Mammary epithelial cell (primary cell): ENCODE measurements at regions not wholly inside any gene's neighbourhood (a gene's known extent, or its start where the extent isn't known, plus 50 kb on each side); places are given as distances from the start of the nearest gene placed in this dataset.

ENCODE experiments used
- EZH2 ChIP-seq: IDR thresholded peaks from 2 replicates; pipeline ENCODE4 v1.6.1; 2012; ENCODE audit warnings: low read length, inconsistent platforms, borderline replicate concordance
- TF ChIP-seq, protein P1 (sequence below), 2 donors: IDR thresholded peaks in 1 of 2; conservative IDR thresholded peaks in 1 of 2; 2 replicates each; pipeline ENCODE4 v1.5.1; 2011 to 2012; ENCODE audit warnings: inconsistent platforms in 2 of 2, low read length in 2 of 2, mild to moderate bottlenecking in 2 of 2, control low read depth in 1 of 2, low read depth in 1 of 2; ENCODE audit not compliant: insufficient read depth in 1 of 2; ENCODE audit errors: extremely low read depth in 1 of 2

DNA sequence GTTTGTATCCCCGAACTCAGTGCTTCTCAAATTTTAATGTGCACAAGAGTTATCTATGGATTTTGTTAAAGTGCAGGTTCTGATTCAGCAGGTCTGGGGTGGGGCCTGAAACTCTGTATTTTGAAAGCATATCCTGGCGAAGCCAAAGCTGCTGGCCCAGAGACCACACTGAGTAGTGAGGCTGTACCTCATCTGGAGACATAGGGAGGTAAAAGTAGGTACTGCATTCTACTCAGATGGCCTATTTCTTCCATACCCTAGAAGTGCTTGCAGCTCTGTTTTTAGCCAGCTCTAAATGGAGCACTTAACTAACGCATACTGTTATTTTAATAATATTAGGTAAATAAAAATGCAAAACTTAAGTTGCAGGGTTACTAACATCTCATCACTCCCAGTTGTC lies 206.2 kb upstream of the PRNP start:
- TF ChIP-seq, protein P1, sequence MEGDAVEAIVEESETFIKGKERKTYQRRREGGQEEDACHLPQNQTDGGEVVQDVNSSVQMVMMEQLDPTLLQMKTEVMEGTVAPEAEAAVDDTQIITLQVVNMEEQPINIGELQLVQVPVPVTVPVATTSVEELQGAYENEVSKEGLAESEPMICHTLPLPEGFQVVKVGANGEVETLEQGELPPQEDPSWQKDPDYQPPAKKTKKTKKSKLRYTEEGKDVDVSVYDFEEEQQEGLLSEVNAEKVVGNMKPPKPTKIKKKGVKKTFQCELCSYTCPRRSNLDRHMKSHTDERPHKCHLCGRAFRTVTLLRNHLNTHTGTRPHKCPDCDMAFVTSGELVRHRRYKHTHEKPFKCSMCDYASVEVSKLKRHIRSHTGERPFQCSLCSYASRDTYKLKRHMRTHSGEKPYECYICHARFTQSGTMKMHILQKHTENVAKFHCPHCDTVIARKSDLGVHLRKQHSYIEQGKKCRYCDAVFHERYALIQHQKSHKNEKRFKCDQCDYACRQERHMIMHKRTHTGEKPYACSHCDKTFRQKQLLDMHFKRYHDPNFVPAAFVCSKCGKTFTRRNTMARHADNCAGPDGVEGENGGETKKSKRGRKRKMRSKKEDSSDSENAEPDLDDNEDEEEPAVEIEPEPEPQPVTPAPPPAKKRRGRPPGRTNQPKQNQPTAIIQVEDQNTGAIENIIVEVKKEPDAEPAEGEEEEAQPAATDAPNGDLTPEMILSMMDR (conservative IDR thresholded peaks at IDR 0.05 in 1 of 2, IDR thresholded peaks at IDR 0.05 in 1 of 2; ENCODE audit: extremely low read depth in 1 of 2, insufficient read depth in 1 of 2, low read depth in 1 of 2, low read length in 2 of 2), result no peak
- no peak for TF ChIP-seq EZH2
